OCI-LY3 (cell line): ENCODE measurements at regions not wholly inside any gene's neighbourhood (a gene's known extent, or its start where the extent isn't known, plus 50 kb on each side); places are given as distances from the start of the nearest gene placed in this dataset.

Experiments
- CTCF ChIP-seq: fragments of 200-600, 300-600 bp; sonication (generic); IDR thresholded peaks from 2 replicates; pipeline ENCODE4 v1.5.1; 2014; ENCODE audit warnings: antibody characterized with exemption, low read length, low read depth
- EZH2phosphoT487 ChIP-seq: fragments of 200-600 bp; shearing (Covaris generic); IDR thresholded peaks from 2 replicates; pipeline ENCODE4 v1.6.1; 2018; ENCODE audit warnings: antibody characterized with exemption, mixed run types, low read depth

DNA sequence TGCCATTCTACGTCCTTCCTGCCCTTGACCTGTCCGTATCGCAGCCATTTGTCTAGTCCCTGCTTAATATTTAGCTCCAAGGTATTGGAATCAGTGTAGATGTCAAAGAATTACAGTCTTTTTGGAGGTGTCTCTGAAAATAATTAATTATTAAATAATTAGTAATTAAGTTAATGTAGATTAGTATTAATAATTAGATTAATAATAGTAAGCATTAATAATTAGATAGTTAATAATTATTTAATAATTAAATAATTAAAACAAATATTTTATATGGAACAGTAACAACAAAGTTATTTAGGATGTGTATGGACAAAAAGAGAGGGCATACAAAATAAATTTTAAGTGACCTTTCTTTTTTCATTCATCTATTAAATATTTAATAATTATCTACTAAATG, 639.6 kb downstream of the AACS start:
- TF ChIP-seq CTCF, result no peak
- no peak for TF ChIP-seq EZH2phosphoT487
